SK-N-SH treated with all-trans-retinoic acid at 6 μM for 48 hours (cell line): ENCODE measurements at regions not wholly inside any gene's neighbourhood (a gene's known extent, or its start where the extent isn't known, plus 50 kb on each side); places are given as distances from the start of the nearest gene placed in this dataset.
"Not testable (repeated sequence)": the region's sequence is repeated elsewhere in the genome, so short reads cannot be mapped to it uniquely, and the experiment has no call there.

Source experiments
- ATAC-seq: fragments of 200-7000 bp; cut with Tn5 transposase; 3 replicates; pipeline ENCODE4 v1.9.1; 2020; ENCODE audit warnings: mild to moderate bottlenecking, moderate library complexity
- ARNTL ChIP-seq: fragments of 450-650 bp; formaldehyde crosslinking; IDR thresholded peaks from 2 replicates; pipeline ENCODE4 v1.5.0; 2020; ENCODE audit warnings: low read depth, mild to moderate bottlenecking, moderate library complexity, borderline replicate concordance
- BACH2 ChIP-seq: fragments of 250-450 bp; sonication (Bioruptor Pico); IDR thresholded peaks from 2 replicates; pipeline ENCODE4 v1.9.0; 2021; ENCODE audit warnings: mild to moderate bottlenecking, borderline replicate concordance
- CSDC2 ChIP-seq: fragments of 250-450 bp; sonication (Bioruptor Pico); IDR thresholded peaks from 2 replicates; pipeline ENCODE4 v1.5.0; 2020; ENCODE audit warnings: mild to moderate bottlenecking, moderate library complexity
- ESRRG ChIP-seq: fragments of 250-450 bp; sonication (Bioruptor Pico); IDR thresholded peaks from 2 replicates; pipeline ENCODE4 v1.6.1; 2021; ENCODE audit warnings: mild to moderate bottlenecking
- ISL1 ChIP-seq: fragments of 250-450 bp; sonication (Bioruptor Pico); IDR thresholded peaks from 2 replicates; pipeline ENCODE4 v2.1.2; 2022; ENCODE audit warnings: mild to moderate bottlenecking, moderate library complexity
- OSR1 ChIP-seq: fragments of 250-450 bp; sonication (Bioruptor Pico); IDR thresholded peaks from 2 replicates; pipeline ENCODE4 v1.8.0; 2022; ENCODE audit warnings: moderate library complexity, mild to moderate bottlenecking, inconsistent platforms
- RARB ChIP-seq: fragments of 250-450 bp; sonication (Bioruptor Pico); IDR thresholded peaks from 2 replicates; pipeline ENCODE4 v1.8.0; 2021; ENCODE audit warnings: mild to moderate bottlenecking, moderate library complexity
- TCF4 ChIP-seq: fragments of 250-450 bp; sonication (Bioruptor Pico); IDR thresholded peaks from 2 replicates; pipeline ENCODE4 v1.8.0; 2021; ENCODE audit warnings: mild to moderate bottlenecking, moderate library complexity, borderline replicate concordance
- ZC3H10 ChIP-seq: fragments of 250-450 bp; sonication (Bioruptor Pico); IDR thresholded peaks from 2 replicates; pipeline ENCODE4 v1.5.1; 2021; ENCODE audit warnings: mild to moderate bottlenecking, moderate library complexity
- ZFP30 ChIP-seq: fragments of 450-650 bp; formaldehyde crosslinking; IDR thresholded peaks from 2 replicates; pipeline ENCODE4 v1.5.0; 2022; ENCODE audit warnings: mild to moderate bottlenecking, moderate library complexity
- ZNF565 ChIP-seq: fragments of 450-650 bp; formaldehyde crosslinking; conservative IDR thresholded peaks from 2 replicates; pipeline ENCODE4 v1.5.0; 2020; ENCODE audit warnings: low read depth, mild to moderate bottlenecking, moderate library complexity
- ZNF70 ChIP-seq: fragments of 450-650 bp; formaldehyde crosslinking; IDR thresholded peaks from 2 replicates; pipeline ENCODE4 v1.5.0; 2020; ENCODE audit warnings: mild to moderate bottlenecking, moderate library complexity
- ZNF8 ChIP-seq: fragments of 450-650 bp; formaldehyde crosslinking; IDR thresholded peaks from 2 replicates; pipeline ENCODE4 v1.5.0; 2020; ENCODE audit warnings: mild to moderate bottlenecking, moderate library complexity
- TF ChIP-seq, protein P1 (sequence below): fragments of 250-450 bp; sonication (Bioruptor Pico); IDR thresholded peaks from 2 replicates; pipeline ENCODE4 v1.8.0; 2021; ENCODE audit warnings: low read depth, mild to moderate bottlenecking, moderate library complexity, borderline replicate concordance
- TF ChIP-seq, protein P2 (sequence below): fragments of 250-450 bp; sonication (Bioruptor Pico); IDR thresholded peaks from 2 replicates; pipeline ENCODE4 v1.5.0; 2020; ENCODE audit warnings: mild to moderate bottlenecking, moderate library complexity
- TF ChIP-seq, protein P3 (sequence below): fragments of 250-450 bp; sonication (Bioruptor Pico); IDR thresholded peaks from 2 replicates; pipeline ENCODE4 v1.8.0; 2020; ENCODE audit warnings: mild to moderate bottlenecking, moderate library complexity, borderline replicate concordance
- TF ChIP-seq, protein P4 (sequence below): fragments of 250-450 bp; sonication (Bioruptor Pico); IDR thresholded peaks from 2 replicates; pipeline ENCODE4 v1.5.1; 2020; ENCODE audit warnings: low read depth, mild to moderate bottlenecking, moderate library complexity
- TF ChIP-seq, protein P5 (sequence below): fragments of 250-450 bp; sonication (Bioruptor Pico); IDR thresholded peaks from 2 replicates; pipeline ENCODE4 v1.5.1; 2021; ENCODE audit warnings: mild to moderate bottlenecking, moderate library complexity

DNA sequence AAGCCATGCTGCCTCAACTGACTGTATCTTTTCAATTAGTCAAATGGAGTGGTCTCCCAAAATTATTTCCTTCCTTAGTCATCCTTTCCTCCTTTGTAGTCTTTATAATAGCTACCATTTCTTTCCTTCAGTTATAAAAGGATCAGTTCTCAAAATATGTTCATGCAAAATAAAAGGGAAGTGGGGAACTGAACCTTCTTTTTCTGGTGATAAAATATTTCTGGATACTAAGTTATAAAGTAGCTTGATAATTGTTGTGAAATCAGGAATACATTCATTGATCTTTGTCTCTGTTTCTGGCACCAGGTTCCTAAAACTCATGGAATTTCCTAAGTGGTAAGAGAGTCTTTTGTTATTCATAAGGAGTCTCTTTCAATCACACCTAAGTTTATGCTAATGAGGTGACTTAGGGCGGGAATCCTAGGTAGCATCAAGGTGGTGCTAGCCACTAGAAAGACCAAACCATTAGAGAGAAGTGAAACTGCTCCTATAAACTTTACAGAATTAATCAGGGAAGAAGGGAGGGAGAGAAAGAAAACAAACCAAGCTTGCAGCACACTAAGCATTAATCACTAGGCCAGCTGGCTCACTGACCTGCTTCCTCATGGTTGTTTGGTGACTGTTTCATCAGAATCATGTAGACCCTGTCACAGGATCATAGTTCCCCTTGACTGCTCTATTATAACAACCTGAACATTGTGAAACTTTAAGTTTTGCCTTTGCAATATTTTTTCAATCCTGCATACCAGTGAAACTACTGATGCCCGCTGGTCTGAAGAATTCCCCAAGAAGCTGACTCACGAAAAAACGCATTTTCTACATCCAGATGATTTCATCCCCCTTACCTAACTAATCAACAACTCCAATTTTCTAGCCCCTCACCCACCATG, 161.6 kb upstream of the PTBP2 start:
- TF ChIP-seq, protein P1, sequence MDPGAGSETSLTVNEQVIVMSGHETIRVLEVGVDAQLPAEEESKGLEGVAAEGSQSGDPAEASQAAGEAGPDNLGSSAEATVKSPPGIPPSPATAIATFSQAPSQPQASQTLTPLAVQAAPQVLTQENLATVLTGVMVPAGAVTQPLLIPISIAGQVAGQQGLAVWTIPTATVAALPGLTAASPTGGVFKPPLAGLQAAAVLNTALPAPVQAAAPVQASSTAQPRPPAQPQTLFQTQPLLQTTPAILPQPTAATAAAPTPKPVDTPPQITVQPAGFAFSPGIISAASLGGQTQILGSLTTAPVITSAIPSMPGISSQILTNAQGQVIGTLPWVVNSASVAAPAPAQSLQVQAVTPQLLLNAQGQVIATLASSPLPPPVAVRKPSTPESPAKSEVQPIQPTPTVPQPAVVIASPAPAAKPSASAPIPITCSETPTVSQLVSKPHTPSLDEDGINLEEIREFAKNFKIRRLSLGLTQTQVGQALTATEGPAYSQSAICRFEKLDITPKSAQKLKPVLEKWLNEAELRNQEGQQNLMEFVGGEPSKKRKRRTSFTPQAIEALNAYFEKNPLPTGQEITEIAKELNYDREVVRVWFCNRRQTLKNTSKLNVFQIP (CRISPR knock-in tag), result no peak
- TF ChIP-seq, protein P2, sequence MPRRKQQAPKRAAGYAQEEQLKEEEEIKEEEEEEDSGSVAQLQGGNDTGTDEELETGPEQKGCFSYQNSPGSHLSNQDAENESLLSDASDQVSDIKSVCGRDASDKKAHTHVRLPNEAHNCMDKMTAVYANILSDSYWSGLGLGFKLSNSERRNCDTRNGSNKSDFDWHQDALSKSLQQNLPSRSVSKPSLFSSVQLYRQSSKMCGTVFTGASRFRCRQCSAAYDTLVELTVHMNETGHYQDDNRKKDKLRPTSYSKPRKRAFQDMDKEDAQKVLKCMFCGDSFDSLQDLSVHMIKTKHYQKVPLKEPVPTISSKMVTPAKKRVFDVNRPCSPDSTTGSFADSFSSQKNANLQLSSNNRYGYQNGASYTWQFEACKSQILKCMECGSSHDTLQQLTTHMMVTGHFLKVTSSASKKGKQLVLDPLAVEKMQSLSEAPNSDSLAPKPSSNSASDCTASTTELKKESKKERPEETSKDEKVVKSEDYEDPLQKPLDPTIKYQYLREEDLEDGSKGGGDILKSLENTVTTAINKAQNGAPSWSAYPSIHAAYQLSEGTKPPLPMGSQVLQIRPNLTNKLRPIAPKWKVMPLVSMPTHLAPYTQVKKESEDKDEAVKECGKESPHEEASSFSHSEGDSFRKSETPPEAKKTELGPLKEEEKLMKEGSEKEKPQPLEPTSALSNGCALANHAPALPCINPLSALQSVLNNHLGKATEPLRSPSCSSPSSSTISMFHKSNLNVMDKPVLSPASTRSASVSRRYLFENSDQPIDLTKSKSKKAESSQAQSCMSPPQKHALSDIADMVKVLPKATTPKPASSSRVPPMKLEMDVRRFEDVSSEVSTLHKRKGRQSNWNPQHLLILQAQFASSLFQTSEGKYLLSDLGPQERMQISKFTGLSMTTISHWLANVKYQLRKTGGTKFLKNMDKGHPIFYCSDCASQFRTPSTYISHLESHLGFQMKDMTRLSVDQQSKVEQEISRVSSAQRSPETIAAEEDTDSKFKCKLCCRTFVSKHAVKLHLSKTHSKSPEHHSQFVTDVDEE (CRISPR knock-in tag), result no peak
- TF ChIP-seq RARB (CRISPR knock-in tag) (no peak), ISL1 (CRISPR knock-in tag) (no peak), OSR1 (no peak), TCF4 (CRISPR knock-in tag) (no peak), CSDC2 (CRISPR knock-in tag) (no peak), ZC3H10 (CRISPR knock-in tag) (no peak), ZNF8 (CRISPR knock-in tag) (no peak), ZNF70 (CRISPR knock-in tag) (no peak), ZNF565 (CRISPR knock-in tag) (no peak), ESRRG (CRISPR knock-in tag) (no peak)
- TF ChIP-seq, protein P3, sequence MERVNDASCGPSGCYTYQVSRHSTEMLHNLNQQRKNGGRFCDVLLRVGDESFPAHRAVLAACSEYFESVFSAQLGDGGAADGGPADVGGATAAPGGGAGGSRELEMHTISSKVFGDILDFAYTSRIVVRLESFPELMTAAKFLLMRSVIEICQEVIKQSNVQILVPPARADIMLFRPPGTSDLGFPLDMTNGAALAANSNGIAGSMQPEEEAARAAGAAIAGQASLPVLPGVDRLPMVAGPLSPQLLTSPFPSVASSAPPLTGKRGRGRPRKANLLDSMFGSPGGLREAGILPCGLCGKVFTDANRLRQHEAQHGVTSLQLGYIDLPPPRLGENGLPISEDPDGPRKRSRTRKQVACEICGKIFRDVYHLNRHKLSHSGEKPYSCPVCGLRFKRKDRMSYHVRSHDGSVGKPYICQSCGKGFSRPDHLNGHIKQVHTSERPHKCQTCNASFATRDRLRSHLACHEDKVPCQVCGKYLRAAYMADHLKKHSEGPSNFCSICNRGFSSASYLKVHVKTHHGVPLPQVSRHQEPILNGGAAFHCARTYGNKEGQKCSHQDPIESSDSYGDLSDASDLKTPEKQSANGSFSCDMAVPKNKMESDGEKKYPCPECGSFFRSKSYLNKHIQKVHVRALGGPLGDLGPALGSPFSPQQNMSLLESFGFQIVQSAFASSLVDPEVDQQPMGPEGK, result no peak
- TF ChIP-seq, protein P4, sequence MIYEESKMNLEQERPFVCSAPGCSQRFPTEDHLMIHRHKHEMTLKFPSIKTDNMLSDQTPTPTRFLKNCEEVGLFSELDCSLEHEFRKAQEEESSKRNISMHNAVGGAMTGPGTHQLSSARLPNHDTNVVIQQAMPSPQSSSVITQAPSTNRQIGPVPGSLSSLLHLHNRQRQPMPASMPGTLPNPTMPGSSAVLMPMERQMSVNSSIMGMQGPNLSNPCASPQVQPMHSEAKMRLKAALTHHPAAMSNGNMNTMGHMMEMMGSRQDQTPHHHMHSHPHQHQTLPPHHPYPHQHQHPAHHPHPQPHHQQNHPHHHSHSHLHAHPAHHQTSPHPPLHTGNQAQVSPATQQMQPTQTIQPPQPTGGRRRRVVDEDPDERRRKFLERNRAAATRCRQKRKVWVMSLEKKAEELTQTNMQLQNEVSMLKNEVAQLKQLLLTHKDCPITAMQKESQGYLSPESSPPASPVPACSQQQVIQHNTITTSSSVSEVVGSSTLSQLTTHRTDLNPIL, result no peak
- TF ChIP-seq, protein P5, sequence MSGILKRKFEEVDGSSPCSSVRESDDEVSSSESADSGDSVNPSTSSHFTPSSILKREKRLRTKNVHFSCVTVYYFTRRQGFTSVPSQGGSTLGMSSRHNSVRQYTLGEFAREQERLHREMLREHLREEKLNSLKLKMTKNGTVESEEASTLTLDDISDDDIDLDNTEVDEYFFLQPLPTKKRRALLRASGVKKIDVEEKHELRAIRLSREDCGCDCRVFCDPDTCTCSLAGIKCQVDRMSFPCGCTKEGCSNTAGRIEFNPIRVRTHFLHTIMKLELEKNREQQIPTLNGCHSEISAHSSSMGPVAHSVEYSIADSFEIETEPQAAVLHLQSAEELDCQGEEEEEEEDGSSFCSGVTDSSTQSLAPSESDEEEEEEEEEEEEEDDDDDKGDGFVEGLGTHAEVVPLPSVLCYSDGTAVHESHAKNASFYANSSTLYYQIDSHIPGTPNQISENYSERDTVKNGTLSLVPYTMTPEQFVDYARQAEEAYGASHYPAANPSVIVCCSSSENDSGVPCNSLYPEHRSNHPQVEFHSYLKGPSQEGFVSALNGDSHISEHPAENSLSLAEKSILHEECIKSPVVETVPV (CRISPR knock-in tag), result no peak
- ATAC-seq, result no peak

DNA sequence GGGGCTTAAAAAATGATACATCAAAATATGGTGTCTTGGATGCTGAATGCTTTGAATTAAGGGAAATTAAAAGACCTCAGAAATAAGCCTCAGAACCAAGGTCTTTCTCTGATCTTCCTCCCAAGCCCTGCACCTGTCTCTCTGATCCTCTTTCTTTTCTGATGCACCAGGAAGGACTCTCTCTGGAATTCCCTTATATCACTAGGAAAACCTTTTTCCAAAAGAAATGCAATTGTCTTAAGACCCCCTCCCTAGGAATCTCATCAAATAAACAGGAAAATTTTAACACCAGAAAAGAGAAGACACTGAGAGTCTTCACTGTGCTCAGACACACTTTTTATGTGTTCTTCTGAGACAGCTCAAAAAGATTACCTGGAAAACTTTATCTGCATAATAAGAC, 159.5 kb upstream of the PTBP2 start:
- TF ChIP-seq, protein P2 (CRISPR knock-in tag), result no peak
- TF ChIP-seq ISL1 (CRISPR knock-in tag) (no peak), ZFP30 (no peak), BACH2 (no peak), CSDC2 (CRISPR knock-in tag) (no peak), ARNTL (CRISPR knock-in tag) (no peak)
- TF ChIP-seq, protein P5 (CRISPR knock-in tag), result no peak
- no peak for ATAC-seq

DNA sequence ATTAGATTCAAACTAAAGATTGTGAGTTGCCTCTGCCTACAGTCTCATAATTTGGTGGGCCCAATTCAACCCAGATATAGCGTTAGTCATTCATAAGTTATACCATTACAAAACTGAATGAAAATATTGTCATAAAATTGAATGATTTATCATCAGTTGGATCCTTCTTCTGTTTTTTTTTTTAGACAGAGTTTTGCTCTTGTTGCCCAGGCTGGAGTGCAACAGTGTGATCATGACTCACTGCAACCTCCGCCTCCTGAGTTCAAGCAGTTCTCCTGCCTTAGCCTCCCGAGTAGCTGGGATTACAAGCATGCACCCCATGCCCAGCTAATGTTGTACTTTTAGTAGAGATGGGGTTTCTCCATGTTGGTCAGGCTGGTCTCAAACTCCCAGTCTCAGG, 157.2 kb upstream of the PTBP2 start:
- not testable (repeated sequence) for ATAC-seq
